GM23338 (cell line): ENCODE measurements at regions not wholly inside any gene's neighbourhood (a gene's known extent, or its start where the extent isn't known, plus 50 kb on each side); places are given as distances from the start of the nearest gene placed in this dataset.

Experiments used
- CTCF ChIP-seq, 2 experiments: fragments of 200-600 bp in 1 of 2; sonication (generic) in 1 of 2; conservative IDR thresholded peaks; 2 replicates each; pipeline versions ENCODE4 v1.5.1 to v1.6.1; 2016 to 2017; ENCODE audit warnings: antibody characterized with exemption in 2 of 2, low read depth in 2 of 2, mild to moderate bottlenecking in 2 of 2, moderate library complexity in 1 of 2
- EZH2 ChIP-seq: fragments of 200-600 bp; sonication (generic); IDR thresholded peaks from one replicate; pipeline ENCODE4 v1.8.0; 2017; ENCODE audit warnings: antibody characterized with exemption, mild to moderate bottlenecking, low read depth; ENCODE audit not compliant: unreplicated experiment
- REST ChIP-seq: IDR thresholded peaks from one replicate; pipeline ENCODE4 v1.6.1; 2018; ENCODE audit warnings: antibody characterized with exemption; ENCODE audit not compliant: unreplicated experiment

GRCh38 chr6:44023586-44024454 lies 103.4 kb downstream of the MRPL14 start:
- TF ChIP-seq CTCF (conservative IDR thresholded peaks at IDR 0.05; ENCODE audit: low read depth in 2 of 2): no peak
- TF ChIP-seq EZH2: no peak
- TF ChIP-seq REST: no peak
